Tibial nerve (tissue), 4 donors: ENCODE measurements at regions not wholly inside any gene's neighbourhood (a gene's known extent, or its start where the extent isn't known, plus 50 kb on each side); places are given as distances from the start of the nearest gene placed in this dataset.

Experiments used
- DNase-seq, 2 donors: peaks; one replicate each; pipeline ENCODE4 v3.0.0-alpha.2; 2019; ENCODE audit warnings: low spot score in 2 of 2
- H3K27ac ChIP-seq, 4 donors: fragments of 200-600 bp; sonication (generic) in 3 of 4; one replicate each; pipeline ENCODE4 v1.5.1; 2017 to 2019; ENCODE audit warnings: mild to moderate bottlenecking in 1 of 4
- H3K27me3 ChIP-seq, 2 donors: fragments of 200-600 bp; sonication (generic) in 1 of 2; one replicate each; pipeline versions ENCODE4 v1.5.1 to v1.6.0; 2017 to 2019
- H3K36me3 ChIP-seq, 3 donors: fragments of 200-600 bp; sonication (generic); one replicate each; pipeline ENCODE4 v1.5.1; 2018 to 2019
- H3K4me1 ChIP-seq, 4 donors: fragments of 200-600 bp; sonication (generic) in 3 of 4; one replicate each; pipeline ENCODE4 v1.5.1; 2017 to 2019
- H3K4me3 ChIP-seq, 4 donors: fragments of 200-600 bp; sonication (generic) in 3 of 4; one replicate each; pipeline ENCODE4 v1.5.1; 2017 to 2019; ENCODE audit warnings: mild to moderate bottlenecking in 1 of 4, moderate library complexity in 1 of 4
- H3K9me3 ChIP-seq, 4 donors: fragments of 200-600 bp; sonication (generic) in 3 of 4; one replicate each; pipeline ENCODE4 v1.5.1; 2017 to 2019
- CTCF ChIP-seq, 5 experiments: fragments of 200-600 bp in 3 of 5; fragments of 450-650 bp in 2 of 5; sonication (generic) in 3 of 5; IDR thresholded peaks; one replicate each; pipeline ENCODE4 v1.5.1; 2016 to 2019; ENCODE audit warnings: antibody characterized with exemption in 5 of 5, mild to moderate bottlenecking in 3 of 5, moderate library complexity in 2 of 5
- EP300 ChIP-seq, 2 donors: sonication (generic); formaldehyde crosslinking; IDR thresholded peaks; one replicate each; pipeline ENCODE4 v1.6.1; 2017; ENCODE audit warnings: antibody characterized with exemption in 2 of 2, mild to moderate bottlenecking in 1 of 2
- POLR2A ChIP-seq, 2 donors: fragments of 450-650 bp; IDR thresholded peaks; one replicate each; pipeline ENCODE4 v1.6.1; 2017; ENCODE audit warnings: antibody characterized with exemption in 2 of 2, mild to moderate bottlenecking in 2 of 2, moderate library complexity in 2 of 2
- WGBS, 2 donors: methylation state at CpG; one replicate each; pipeline ENCODE4 v1.1.5; 2018; 5-methylcytosine and 5-hydroxymethylcytosine counted together

DNA sequence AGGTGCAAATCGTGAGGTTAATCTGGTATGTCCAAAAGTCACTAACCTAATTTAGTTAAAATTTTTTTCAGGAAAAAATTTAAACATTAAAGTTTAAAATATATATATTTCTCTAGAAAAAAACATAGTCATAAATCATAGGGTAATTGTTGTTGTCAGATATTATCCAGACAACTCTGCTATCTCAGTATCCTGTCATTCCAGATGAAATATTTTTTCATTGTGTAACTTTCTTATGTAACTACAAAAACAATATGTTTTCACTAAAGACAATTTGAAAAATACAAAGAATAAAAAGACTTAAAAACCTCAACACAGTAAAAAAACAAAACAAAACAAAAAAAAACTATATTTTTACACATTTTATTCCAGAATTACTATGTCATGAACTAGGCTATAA lies 57.6 kb downstream of the TENT5A start:
- no peak overlapping the region for H3K27ac ChIP-seq
- WGBS, 2 donors: 91 to 92% methylated on average over 1 of the region's 1 CpG
- no peaks in the 10 kb centered on the region for H3K9me3 ChIP-seq
- H3K27me3 ChIP-seq: no peaks in the 10 kb centered on the region
- TF ChIP-seq CTCF (IDR thresholded peaks at IDR 0.05): no peak
- H3K4me1 ChIP-seq: peaks cover 0 to 19% (median 0%) of the 10 kb centered on the region in 4 donors
- no peak overlapping the region for H3K4me3 ChIP-seq
- no peaks in the 10 kb centered on the region for H3K36me3 ChIP-seq
- no peak for DNase-seq

GRCh38 chr6:81694207-81694606 lies 58.3 kb downstream of the TENT5A start:
- no peaks in the 10 kb centered on the region for H3K9me3 ChIP-seq
- 89 to 94% methylated on average over 2 of the region's 2 CpGs for WGBS, 2 donors

DNA sequence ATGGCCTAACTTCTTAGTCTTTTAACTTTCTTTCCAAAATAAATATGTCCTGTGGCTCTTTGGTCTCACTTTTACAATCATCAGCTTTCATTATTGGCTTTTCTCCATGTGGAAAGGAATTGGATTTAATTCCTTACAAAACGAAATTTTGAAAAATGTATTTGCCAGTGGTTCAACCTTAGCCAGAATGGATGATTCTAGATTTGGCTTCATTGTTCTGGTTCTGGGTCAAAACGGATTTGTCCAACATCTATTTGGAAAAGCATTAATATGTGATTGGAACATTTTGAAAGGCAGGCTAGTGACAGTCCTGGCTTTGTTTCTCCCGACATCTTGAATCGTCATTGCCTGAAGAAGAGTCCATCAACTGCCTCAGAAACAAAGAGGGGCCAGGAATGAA lies 59.2 kb downstream of the TENT5A start:
- no peak for TF ChIP-seq EP300 (IDR thresholded peaks at IDR 0.05)
- no peak for TF ChIP-seq CTCF (IDR thresholded peaks at IDR 0.05)
- TF ChIP-seq POLR2A (IDR thresholded peaks at IDR 0.05): no peak
- Histone ChIP-seq H3K4me3 (no peak overlapping the region), H3K36me3 (no peaks in the 10 kb centered on the region), H3K4me1 (peaks cover 0 to 19% (median 0%) of the 10 kb centered on the region in 4 donors), H3K27ac (no peak overlapping the region), H3K9me3 (no peaks in the 10 kb centered on the region), H3K27me3 (no peaks in the 10 kb centered on the region)
- DNase-seq: no peak
- 38 to 40% methylated on average over 4 of the region's 4 CpGs for WGBS, 2 donors

More at GRCh38 chr6:81694207-81694606, 58.3 kb downstream of the TENT5A start:
- no peaks in the 10 kb centered on the region for H3K36me3 ChIP-seq
- peaks cover 0 to 19% (median 0%) of the 10 kb centered on the region in 4 donors for H3K4me1 ChIP-seq
- H3K4me3 ChIP-seq: no peak overlapping the region
- no peak for DNase-seq
- TF ChIP-seq POLR2A (IDR thresholded peaks at IDR 0.05): no peak
- no peak for TF ChIP-seq CTCF (IDR thresholded peaks at IDR 0.05)
- no peak for TF ChIP-seq EP300 (IDR thresholded peaks at IDR 0.05)
- no peaks in the 10 kb centered on the region for H3K27me3 ChIP-seq
- H3K27ac ChIP-seq: no peak overlapping the region

DNA sequence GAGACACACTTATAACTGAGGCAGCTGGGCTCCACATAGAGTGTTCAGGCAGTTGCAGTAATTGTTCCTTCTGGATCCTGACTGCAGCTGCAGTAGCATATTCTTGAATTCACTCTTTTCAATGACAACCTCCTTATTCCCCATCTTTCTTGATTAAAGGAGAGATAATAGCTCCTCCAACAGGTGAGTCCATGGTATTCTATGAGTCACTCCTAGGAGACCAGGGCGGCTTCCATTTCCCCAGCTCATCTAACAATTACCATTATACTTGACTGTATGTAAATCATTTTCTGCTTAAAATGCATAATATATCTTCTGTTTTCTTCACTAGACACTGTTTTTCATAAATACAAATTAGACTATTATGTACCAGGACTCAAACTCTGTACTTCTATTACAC lies 62.4 kb downstream of the TENT5A start:
- Histone ChIP-seq H3K4me3 (no peak overlapping the region), H3K27ac (no peak overlapping the region), H3K36me3 (no peaks in the 10 kb centered on the region), H3K4me1 (no peaks in the 10 kb centered on the region), H3K9me3 (no peaks in the 10 kb centered on the region), H3K27me3 (no peaks in the 10 kb centered on the region)
- 91 to 96% methylated on average over 1 of the region's 1 CpG for WGBS, 2 donors
- DNase-seq: no peak
- TF ChIP-seq POLR2A (IDR thresholded peaks at IDR 0.05): no peak
- no peak for TF ChIP-seq CTCF (IDR thresholded peaks at IDR 0.05)
- no peak for TF ChIP-seq EP300 (IDR thresholded peaks at IDR 0.05)

DNA sequence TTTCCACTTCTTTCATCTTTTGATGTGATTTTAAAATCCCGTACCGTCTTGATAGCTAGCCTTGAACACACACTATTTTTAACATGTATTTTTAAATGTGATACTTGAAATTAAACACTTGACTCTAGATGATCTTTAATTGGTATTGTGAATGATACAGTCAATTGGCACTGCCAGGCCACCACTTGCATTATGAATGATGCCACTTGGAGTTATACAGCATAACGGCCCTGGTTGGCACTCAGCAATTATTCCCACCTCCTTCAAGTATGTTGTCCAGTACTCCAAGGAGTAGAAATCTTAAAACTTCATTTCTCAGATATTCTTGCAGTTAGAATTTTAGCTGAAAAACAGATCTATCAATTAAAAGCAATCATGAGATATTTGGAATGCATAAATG lies 62.9 kb downstream of the TENT5A start:
- no peaks in the 10 kb centered on the region for H3K27me3 ChIP-seq
- H3K4me1 ChIP-seq: no peaks in the 10 kb centered on the region
- 86 to 97% methylated on average over 3 of the region's 3 CpGs for WGBS, 2 donors
- TF ChIP-seq EP300 (IDR thresholded peaks at IDR 0.05): no peak
- no peak for TF ChIP-seq CTCF (IDR thresholded peaks at IDR 0.05)
- no peak for TF ChIP-seq POLR2A (IDR thresholded peaks at IDR 0.05)
- no peaks in the 10 kb centered on the region for H3K36me3 ChIP-seq
- H3K4me3 ChIP-seq: no peak overlapping the region
- H3K27ac ChIP-seq: no peak overlapping the region
- no peaks in the 10 kb centered on the region for H3K9me3 ChIP-seq
- DNase-seq: no peak
